Right cardiac atrium (tissue), 5 donors: ENCODE measurements at regions not wholly inside any gene's neighbourhood (a gene's known extent, or its start where the extent isn't known, plus 50 kb on each side); places are given as distances from the start of the nearest gene placed in this dataset.

Experiments
- ATAC-seq, 2 donors: fragments of 200-7000 bp; cut with Tn5 transposase; one replicate each; pipeline versions ENCODE4 v1.8.0 to v1.9.1; 2020; ENCODE audit warnings: moderate library complexity in 2 of 2, mild to moderate bottlenecking in 1 of 2
- DNase-seq, 3 donors: peaks; one replicate each; pipeline ENCODE4 v3.0.0-alpha.2; 2020
- H3K27ac ChIP-seq: one replicate; pipeline ENCODE4 v1.5.1; 2013; ENCODE audit warnings: mild to moderate bottlenecking, low read length, control low read depth, moderate library complexity
- H3K27me3 ChIP-seq: one replicate; pipeline ENCODE4 v1.6.1; 2013; ENCODE audit not compliant: control insufficient read depth, insufficient read depth
- H3K4me1 ChIP-seq: one replicate; pipeline ENCODE4 v1.6.1; 2013; ENCODE audit warnings: low read length; ENCODE audit not compliant: control insufficient read depth, insufficient read depth
- H3K4me3 ChIP-seq: one replicate; pipeline ENCODE4 v1.5.1; 2013; ENCODE audit warnings: low read length, control low read depth
- H3K9me3 ChIP-seq: one replicate; pipeline ENCODE4 v1.6.1; 2013; ENCODE audit warnings: low read length; ENCODE audit not compliant: control insufficient read depth
- WGBS: extraction: QIAGEN DNeasy Blood & Tissue Kit; methylation state at CpG from one replicate; pipeline ENCODE4 v1.1.7; 2013; 5-methylcytosine and 5-hydroxymethylcytosine counted together
- intact Hi-C, 4 donors: fragments of 100-400 bp; cut with DNase I; formaldehyde crosslinking; loops; one replicate each; pipeline versions ENCODE4 v1.11.0 to v1.14.0; 2022 to 2023
- donor health status: healthy with polysubstance abuse.
- donor health status: DM: no; HTN: yes; CAD: no.
- donor health status: DM: no; HTN: no; CAD: no.
- donor health status: DM: no; HTN: yes; CAD: no; lungs with severe emphysema.
- donor health status: DM: yes; HTN: yes; CAD: no.

DNA sequence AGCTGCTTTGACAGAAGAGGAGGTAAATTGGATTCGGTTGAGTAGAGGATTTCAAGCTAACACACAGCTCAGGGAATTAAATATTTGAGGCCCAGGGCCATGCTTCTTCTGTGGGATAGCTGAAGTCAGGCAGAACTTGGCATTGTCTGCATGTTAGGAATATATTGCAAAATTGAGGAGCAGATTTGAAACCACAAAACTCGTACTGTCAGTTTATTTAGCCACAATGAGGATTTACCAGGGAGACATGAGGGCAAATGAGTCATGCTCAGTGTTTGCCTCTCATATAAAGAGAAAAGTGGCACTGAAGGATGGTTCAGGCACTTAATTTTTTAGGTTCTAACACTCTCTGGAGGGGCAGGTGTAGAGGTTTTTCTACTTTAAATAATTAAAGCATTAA lies 83.0 kb upstream of the PRLR start:
- no peaks in the 10 kb centered on the region for H3K4me1 ChIP-seq
- DNase-seq (no peak), ATAC-seq (no peak)
- no peak overlapping the region for H3K4me3 ChIP-seq
- H3K27ac ChIP-seq = no peak overlapping the region
- no peaks in the 10 kb centered on the region for H3K27me3 ChIP-seq
- 51% methylated on average over 2 of the region's 2 CpGs for WGBS
- no peaks in the 10 kb centered on the region for H3K9me3 ChIP-seq
- intact Hi-C loops = no loop called here

DNA sequence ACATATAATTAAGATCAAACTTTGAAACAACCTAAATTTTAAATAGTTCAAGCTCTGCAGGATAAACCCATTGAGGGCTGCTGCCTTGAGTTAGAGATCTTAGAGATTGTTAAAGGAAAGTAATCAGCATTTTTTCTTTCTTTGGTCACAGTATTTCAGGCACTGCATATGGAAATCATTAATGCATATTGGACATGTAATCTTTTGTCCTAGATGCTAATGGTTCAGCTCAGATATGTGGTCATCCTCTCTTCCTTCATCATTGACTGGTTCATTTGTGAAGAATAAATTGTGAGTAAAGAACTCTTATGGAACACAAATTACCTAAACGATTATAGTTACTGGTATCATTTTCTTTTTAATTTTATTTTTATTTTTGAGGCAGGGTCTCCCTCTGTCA lies 82.0 kb upstream of the PRLR start:
- no peak for ATAC-seq
- H3K4me3 ChIP-seq = no peak overlapping the region
- H3K27me3 ChIP-seq = no peaks in the 10 kb centered on the region
- intact Hi-C loops = no loop called here
- no peak overlapping the region for H3K27ac ChIP-seq
- no peak for DNase-seq
- WGBS = 79% methylated on average over 1 of the region's 1 CpG
- H3K9me3 ChIP-seq = no peaks in the 10 kb centered on the region
- H3K4me1 ChIP-seq = no peaks in the 10 kb centered on the region

DNA sequence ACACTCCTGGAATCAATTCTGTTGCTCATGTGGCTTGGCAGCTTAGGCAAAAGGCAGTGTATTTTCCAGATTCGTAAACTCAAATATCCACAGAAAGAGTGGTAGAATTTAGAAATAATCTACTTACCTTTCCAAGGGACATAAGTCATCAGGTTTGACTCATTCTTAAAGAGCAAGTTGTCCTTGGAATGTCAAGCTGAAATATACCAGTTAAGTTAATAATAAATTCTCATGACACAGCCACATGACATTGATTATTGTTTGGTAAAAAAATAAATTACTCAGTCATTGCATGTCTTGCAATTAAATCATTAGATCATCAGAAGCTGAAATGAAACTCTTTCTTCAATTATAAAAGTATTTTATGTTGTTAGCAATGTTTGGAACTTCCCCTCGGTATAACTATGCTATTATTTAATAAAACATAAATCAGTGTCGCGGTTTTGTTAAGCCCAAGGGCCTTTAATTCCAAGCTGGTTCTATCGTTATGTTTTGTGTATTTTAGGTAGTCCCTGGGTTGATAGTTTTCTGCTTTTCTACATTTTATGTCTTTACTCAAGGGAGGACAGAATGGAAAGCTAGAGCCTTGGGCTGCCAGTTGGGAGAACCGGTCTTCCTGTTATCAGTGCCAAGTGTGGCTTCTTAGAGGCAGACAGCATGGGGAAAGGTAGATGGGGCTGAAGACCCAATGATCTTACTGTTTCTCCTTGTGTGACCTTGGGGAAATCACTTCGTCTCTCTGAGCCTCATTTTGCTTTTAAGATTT lies 79.3 kb upstream of the PRLR start:
- intact Hi-C loops = no loop called here
- H3K4me3 ChIP-seq = no peak overlapping the region
- no peak for ATAC-seq
- H3K4me1 ChIP-seq = no peaks in the 10 kb centered on the region
- no peaks in the 10 kb centered on the region for H3K27me3 ChIP-seq
- H3K9me3 ChIP-seq = no peaks in the 10 kb centered on the region
- no peak overlapping the region for H3K27ac ChIP-seq
- WGBS = 85% methylated on average over 7 of the region's 7 CpGs
- no peak for DNase-seq

DNA sequence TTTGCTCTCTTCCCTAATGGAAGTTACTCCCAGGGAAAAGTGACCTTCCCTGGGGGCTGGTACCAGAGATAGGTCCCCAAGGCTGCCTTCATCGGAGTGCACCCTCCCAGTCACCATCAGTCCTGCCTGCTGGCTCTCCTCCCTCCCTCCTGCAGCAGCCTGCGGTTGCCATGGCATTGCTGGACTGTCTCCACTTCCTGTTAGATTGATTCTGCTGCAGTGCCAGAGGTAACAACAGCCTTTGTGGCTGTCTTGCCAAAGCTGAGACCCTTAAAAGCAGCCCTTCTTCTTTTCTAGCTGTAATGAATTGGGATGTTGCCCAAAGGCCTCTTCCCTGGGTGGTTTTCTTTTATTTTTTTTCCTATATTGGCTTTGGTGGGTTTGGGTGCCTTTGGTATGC lies 78.1 kb upstream of the PRLR start:
- DNase-seq (no peak), ATAC-seq (no peak)
- H3K4me1 ChIP-seq = no peaks in the 10 kb centered on the region
- no peaks in the 10 kb centered on the region for H3K9me3 ChIP-seq
- no peaks in the 10 kb centered on the region for H3K27me3 ChIP-seq
- WGBS = 33% methylated on average over 2 of the region's 2 CpGs
- no peak overlapping the region for H3K4me3 ChIP-seq
- H3K27ac ChIP-seq = no peak overlapping the region
- intact Hi-C loops = no loop called here

DNA sequence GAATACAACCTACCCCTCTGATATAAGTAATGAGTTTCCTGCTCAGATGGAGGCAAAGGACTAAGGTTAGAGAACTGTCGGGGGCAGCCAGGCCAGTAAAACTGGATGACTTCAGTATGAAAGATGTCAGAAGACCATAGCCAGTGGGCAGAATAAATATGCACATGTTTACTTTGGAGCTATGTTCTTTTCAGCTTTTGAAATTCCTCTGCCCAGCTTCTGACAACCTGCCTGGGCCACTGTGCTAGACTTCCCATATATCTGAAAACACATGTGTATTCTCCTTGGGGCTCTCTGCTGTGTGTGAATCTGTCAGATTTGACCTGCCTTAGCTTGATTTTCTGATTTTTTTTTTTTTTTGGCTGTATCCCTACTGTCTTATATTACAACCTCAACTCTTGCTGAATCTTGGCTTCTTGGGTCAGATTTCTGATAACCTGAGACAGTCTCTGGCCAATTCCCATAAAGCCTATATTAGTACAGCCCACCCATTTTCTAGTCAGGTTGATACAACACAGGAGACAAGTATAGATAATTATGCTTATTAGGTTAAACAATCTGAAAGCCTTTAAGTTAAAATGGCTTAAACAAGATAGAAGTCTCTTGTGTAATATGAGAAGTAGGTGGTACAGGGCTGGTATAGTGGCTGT lies 76.6 kb upstream of the PRLR start:
- DNase-seq = no peak

DNA sequence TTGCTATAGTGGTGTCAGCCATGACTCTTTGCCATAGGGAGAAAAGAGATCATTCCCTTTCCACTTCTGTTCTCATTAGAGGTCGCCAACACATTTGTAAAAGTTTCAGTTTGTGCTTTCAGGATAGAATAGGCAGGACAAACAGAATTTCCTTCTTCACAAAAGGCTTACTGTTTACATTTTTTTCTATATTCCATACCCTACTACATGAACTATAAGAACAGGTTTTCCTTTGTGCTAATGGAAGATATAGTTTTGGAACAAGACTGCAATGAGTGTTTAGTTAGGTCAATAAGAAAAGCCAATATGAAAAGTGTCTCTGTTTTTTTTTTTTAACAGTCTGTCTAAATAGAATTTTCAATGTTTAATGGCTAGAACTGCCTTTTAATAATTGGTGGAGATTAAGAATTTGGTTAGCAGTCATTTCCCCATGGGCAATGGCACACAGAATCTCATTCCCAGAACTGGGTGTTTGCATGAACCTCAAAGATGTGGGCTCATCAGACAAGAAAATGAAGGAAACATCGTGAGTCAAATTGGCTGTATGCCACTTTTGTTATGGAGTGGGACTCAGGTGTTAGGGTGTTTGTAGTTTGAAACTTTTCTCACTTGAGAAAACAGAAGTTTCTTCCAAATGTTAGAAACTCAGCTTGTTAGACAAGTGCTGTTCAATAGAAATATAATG lies 75.2 kb upstream of the PRLR start:
- WGBS = 75% methylated on average over 2 of the region's 2 CpGs
- Histone ChIP-seq H3K9me3 (no peaks in the 10 kb centered on the region), H3K27me3 (no peaks in the 10 kb centered on the region), H3K4me3 (no peak overlapping the region), H3K4me1 (no peaks in the 10 kb centered on the region), H3K27ac (no peak overlapping the region)
- DNase-seq (no peak), ATAC-seq (no peak)
- intact Hi-C loops = no loop called here

More for the DNA sequence above, 76.6 kb upstream of the PRLR start:
- intact Hi-C loops = no loop called here
- no peak for ATAC-seq
- WGBS = 94% methylated on average over 1 of the region's 1 CpG
- Histone ChIP-seq H3K27ac (no peak overlapping the region), H3K27me3 (no peaks in the 10 kb centered on the region), H3K4me3 (no peak overlapping the region), H3K9me3 (no peaks in the 10 kb centered on the region), H3K4me1 (no peaks in the 10 kb centered on the region)

DNA sequence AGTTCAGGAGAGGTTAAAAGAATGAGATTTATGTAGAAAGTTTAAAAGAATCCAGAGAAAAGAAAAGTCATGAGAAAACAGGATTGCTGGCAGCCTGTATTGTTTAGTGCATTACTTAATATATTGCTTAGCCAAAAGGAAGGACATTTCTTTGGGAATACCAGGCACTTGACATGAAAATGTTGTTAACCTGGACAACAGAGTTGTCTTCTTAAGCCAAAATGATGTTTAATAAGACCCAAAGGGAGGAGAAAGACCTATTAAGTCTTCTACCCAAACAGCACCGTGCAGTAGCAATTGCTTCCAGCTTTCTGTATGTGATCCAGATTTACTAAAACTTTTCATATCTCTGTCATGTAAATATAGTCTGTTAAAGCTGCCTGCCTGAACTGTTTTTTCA lies 74.0 kb upstream of the PRLR start:
- no peaks in the 10 kb centered on the region for H3K4me1 ChIP-seq
- H3K27me3 ChIP-seq = no peaks in the 10 kb centered on the region
- intact Hi-C loops = no loop called here
- no peak overlapping the region for H3K4me3 ChIP-seq
- ATAC-seq = no peak
- no peaks in the 10 kb centered on the region for H3K9me3 ChIP-seq
- no peak overlapping the region for H3K27ac ChIP-seq
- 67% methylated on average over 1 of the region's 1 CpG for WGBS
- DNase-seq = no peak

DNA sequence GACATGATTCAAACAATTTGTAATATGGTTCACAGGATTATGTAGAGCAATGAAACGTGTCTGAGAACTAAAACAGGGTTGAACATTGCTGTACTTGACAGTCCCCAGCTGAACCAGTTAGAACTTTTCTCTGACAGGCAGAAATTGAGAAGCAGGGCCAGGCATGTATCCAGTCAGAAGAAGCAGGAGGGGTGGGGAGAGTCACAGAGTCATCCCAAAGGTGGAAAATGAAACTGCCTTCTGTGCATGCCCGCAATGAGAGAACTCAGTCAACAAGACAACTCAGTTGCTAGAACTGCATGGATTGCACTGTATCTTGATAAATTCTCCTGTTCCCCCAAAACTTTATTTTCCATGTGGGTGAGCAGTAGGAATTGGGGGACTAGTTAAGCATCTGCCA lies 72.9 kb upstream of the PRLR start:
- no peak overlapping the region for H3K4me3 ChIP-seq
- no peaks in the 10 kb centered on the region for H3K4me1 ChIP-seq
- no peak overlapping the region for H3K27ac ChIP-seq
- ATAC-seq (no peak), DNase-seq (no peak)
- H3K27me3 ChIP-seq = no peaks in the 10 kb centered on the region
- no peaks in the 10 kb centered on the region for H3K9me3 ChIP-seq
- intact Hi-C loops = no loop called here
- 90% methylated on average over 2 of the region's 2 CpGs for WGBS

DNA sequence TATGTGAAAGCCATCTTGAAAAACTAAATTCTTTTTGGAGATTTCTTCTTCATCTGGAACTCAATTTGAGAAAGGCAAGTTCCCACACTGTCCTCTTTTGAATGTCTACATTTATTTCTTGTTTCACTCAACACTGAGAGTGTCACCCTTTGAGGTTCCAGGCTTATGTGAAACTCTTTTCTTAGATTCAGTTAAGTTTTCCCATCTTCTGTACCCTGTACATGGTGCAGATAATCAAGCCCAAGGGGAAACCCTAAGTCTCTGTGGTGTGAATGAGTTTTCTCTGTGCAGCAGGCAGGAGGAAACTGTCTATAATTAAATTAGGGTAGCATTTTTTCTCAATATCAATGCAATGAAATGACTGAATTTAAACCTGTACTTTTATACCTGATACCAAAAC lies 72.3 kb upstream of the PRLR start:
- H3K4me1 ChIP-seq = no peaks in the 10 kb centered on the region

DNA sequence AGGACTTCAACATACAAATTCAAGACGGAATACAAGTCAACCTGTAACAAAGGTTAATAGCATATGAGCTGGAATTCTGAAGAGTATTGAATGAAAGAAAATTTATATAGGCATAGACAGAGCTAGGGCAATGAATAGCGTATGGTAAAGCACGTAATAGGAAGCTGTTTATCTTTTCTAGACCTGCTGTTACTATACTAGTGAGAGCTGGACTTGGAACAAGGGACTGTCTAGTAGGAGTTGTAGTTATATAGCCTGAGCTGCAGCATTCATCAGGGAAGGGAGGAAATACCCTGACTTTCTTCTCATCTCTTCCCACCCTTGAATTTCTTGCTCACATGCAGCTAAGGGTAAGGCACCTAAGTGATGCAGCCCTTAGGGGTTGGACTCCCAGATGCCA lies 67.5 kb upstream of the PRLR start:
- ATAC-seq (no peak), DNase-seq (no peak)
- Histone ChIP-seq H3K4me1 (no peaks in the 10 kb centered on the region), H3K4me3 (no peak overlapping the region), H3K27me3 (no peaks in the 10 kb centered on the region), H3K27ac (no peak overlapping the region), H3K9me3 (no peaks in the 10 kb centered on the region)
- intact Hi-C loops = no loop called here
- 77% methylated on average over 3 of the region's 3 CpGs for WGBS

More for the DNA sequence above, 72.3 kb upstream of the PRLR start:
- ATAC-seq (no peak), DNase-seq (no peak)
- no peak overlapping the region for H3K4me3 ChIP-seq
- H3K9me3 ChIP-seq = no peaks in the 10 kb centered on the region
- H3K27me3 ChIP-seq = no peaks in the 10 kb centered on the region
- intact Hi-C loops = no loop called here
- no peak overlapping the region for H3K27ac ChIP-seq

DNA sequence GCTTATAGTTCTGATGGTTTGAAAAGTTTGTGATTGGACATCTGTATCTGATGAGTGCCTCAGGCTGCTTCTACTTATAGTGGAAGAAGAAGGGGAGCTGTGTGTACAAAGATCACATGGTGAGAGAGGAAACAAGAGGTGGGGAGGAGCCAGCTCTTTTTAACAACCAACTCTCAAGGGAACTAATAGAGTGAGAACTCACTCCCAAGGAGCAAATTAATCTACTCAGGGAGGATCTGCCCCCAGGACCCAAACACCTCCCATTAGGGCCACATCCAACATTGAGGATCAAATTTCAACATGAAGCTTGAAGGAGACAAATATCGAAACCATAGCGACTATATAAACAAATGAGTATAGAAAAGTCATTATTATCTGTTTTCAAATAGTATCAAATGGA lies 64.7 kb upstream of the PRLR start:
- no peak overlapping the region for H3K27ac ChIP-seq
- WGBS = 84% methylated on average over 2 of the region's 2 CpGs
- no peaks in the 10 kb centered on the region for H3K27me3 ChIP-seq
- no peak for DNase-seq
- no peak for ATAC-seq
- intact Hi-C loops = no loop called here
- H3K4me1 ChIP-seq = no peaks in the 10 kb centered on the region
- H3K4me3 ChIP-seq = no peak overlapping the region
- H3K9me3 ChIP-seq = no peaks in the 10 kb centered on the region
